NCI-H1092 (cell line): ENCODE measurements at regions not wholly inside any gene's neighbourhood (a gene's known extent, or its start where the extent isn't known, plus 50 kb on each side); places are given as distances from the start of the nearest gene placed in this dataset.
A peak's percentile ranks its signal among the peaks of the same experiment; 100 is the strongest.
"Not testable (repeated sequence)": the region's sequence is repeated elsewhere in the genome, so short reads cannot be mapped to it uniquely, and the experiment has no call there.

Experiments
- DNase-seq: peaks from one replicate; lab custom pipeline; 2025; lab: John Stamatoyannopoulos, UW

- not testable (repeated sequence) for DNase-seq
These were observed 108.2 kb upstream of the IKBKE start for GRCh38 chr1:206361978-206362543.

DNA sequence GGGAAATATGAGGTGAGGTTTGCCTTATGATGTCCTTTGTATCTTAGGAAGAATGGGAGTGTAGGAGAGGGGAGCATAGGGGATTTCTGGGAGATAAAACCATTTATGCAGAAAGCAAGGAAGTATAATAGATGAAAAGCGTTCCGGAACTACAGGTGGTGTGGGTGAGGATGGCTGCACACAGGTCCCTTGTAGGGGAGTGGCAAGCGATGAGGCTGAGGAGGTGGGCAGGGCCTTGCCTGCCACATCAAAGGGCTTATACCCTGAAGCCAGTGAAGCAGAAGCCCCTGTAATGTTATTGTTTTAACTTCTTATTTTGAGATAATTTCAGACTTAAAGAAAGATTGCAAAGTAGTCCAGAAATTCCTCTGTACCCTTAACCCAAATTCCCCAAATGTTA is 107.3 kb upstream of the IKBKE start:
- DNase-seq: not testable (repeated sequence)

DNA sequence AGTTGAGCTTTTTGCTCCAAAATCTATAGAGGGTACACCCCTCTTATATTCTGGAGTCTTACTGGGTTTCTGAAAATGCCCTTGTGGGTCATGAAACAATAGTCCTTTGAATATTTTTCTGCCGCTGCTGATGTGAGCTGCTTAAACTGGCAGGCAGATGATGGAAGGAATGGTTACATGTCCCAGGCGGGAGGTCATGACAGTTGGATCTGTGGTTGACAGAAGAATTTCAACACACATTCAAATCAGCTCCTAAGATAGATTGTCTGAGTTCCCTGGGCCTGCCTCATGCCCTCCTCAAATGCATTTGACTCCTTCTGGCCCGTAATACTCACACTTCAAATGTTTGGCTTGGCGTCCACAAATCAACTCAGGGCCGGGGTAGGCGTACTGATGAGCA is 105.0 kb upstream of the IKBKE start:
- not testable (repeated sequence) for DNase-seq

DNA sequence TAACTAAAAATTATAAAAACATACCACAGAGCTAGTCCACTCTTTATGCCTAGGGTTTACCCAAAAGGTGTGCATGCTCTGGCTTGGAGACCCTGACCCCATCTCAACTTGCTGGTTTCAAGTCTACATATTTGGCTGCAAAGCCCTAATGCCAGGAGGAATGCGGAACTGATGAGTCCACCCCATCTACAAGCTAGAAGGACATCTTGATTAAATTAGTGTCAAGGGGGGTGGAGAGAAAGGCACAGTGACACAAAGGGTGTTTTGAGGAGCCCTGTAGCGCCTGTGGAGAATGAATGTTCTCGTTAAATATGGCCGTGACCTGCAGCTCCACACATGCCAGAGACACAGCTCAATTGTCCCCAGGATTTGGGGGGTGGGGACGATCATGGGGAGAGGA is 104.1 kb upstream of the IKBKE start:
- DNase-seq: not testable (repeated sequence)

GRCh38 chr1:206366772-206367171 is 103.5 kb upstream of the IKBKE start:
- not testable (repeated sequence) for DNase-seq

DNA sequence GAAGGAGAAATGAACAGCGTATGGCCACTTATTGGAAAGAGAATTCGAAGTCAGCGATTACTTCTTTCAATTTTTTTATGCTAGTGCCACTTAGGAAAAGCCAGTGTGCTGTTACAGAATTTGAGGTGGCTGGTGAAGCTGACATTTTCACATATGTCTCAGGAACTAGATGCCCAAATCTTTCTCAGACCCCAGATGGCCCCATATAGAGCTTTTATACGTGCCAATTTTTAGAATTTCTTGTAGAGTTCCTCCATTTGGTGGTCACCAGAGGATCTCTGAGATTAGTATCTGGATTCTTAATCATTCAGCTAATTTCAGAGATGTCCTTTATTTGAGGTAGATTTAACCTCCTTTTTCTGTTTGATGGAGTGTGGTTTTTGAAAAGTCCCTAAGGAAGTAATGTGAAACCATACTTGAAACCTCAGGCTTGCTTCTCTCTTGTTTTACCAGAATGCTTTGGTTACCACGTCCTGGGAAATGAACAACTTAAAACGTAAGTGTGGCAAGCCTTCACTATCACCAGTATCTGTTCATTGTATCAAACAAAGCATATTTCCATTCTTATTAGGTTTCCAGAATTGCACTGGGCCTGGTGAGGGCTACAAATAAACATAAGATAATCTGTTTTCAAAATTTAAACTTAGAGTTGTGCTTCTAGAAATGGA is 102.2 kb upstream of the IKBKE start:
- DNase-seq: not testable (repeated sequence)

DNA sequence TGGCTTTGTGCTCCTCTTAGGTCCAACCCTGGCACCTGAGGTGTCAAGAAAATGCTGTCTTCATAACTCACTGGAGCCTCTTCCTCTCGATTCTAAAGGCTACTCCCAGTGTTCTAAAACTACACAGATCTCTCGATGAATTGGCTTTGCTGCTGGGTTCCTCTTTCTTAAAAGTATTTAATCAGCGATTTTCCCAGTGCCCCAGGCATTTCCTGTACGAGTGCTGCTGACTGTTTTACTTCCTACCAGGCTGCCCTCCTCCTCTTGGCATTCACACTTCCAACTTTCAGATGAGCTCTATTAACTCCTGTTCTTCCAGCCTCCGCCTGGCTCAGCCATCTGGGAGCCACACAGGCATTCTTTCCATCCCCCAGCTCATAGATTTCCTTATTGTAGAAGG is 95.6 kb upstream of the IKBKE start:
- not testable (repeated sequence) for DNase-seq

- DNase-seq: not testable (repeated sequence)
These were observed 94.7 kb upstream of the IKBKE start for GRCh38 chr1:206375552-206375951.

GRCh38 chr1:206378506-206378905 is 91.8 kb upstream of the IKBKE start:
- DNase-seq: not testable (repeated sequence)

- DNase-seq: not testable (repeated sequence)
These were observed 91.0 kb upstream of the IKBKE start for GRCh38 chr1:206379245-206379644.

DNA sequence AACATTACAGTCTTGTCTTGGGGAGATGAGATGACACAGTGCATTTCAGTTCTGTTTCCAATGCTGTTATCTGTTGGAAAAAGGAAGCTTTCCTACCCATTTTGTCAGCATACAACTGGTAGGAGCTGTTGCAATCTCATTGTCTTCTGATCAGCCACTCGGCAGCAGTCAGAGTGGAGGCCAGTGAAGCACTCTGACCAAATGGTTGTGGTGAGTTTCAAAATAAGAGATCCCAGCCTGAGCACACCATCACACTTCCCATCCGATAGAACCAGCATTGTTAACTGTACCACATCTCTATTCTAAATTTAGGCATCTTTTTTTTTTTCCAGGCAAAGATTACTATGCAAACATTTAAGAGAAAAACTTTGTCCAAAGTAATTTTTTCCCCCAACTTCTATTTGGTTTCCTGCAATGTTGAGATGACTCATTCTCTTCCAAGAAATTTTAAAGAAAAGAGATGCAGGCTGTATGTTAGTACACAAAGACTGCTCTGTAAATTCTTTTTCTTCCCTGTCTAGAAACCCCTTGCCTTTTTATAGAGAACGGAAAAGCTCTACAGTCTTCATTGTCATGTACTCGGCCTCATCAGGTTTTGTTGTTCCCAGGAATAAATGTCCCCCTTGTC is 90.0 kb upstream of the IKBKE start:
- DNase-seq: not testable (repeated sequence)

- DNase-seq: peak; percentile 48
These were observed 89.3 kb upstream of the IKBKE start for GRCh38 chr1:206380791-206381610.

- not testable (repeated sequence) for DNase-seq
These were observed 86.1 kb upstream of the IKBKE start for GRCh38 chr1:206384029-206384807.

DNA sequence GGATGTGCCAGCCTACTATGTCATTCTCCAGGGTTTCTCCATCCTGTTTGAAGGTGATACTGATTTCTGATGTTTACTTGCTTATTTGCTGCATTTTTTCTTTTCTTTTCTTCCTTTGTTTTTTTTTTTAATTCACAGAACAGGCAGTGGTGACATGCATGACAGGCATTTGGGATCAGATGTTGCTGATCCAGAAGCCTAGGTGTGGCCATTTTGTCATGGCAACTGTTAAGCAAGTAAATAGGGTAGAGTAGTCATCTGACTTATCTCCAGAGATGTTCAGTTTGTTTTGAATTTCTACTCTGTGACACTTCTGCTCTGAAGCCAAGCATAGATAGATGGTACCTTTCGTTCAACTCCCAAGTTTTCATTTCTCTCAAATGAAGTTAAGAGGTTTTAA is 85.4 kb upstream of the IKBKE start:
- DNase-seq: not testable (repeated sequence)

- DNase-seq: not testable (repeated sequence)
These were observed 82.6 kb upstream of the IKBKE start for GRCh38 chr1:206387631-206388030.

DNA sequence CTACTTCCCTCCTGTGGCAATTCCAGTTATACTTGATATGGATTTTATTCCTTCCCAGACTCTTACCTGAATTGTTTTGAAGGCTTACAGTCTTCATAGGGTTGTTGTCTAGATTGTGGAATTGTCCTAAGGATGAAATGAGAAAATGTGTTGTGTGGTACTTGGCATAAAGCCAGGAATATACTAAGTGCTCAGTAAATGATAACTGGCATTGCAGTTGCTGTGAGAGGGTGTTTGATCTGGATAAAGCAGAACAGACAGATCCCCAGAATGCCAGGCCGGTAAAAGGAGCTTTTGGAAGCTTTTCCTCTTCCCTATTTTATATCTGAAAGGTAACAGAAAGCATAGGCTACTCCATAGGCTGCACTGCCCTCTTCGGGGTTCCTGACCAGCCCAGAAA is 78.4 kb upstream of the IKBKE start:
- not testable (repeated sequence) for DNase-seq

DNA sequence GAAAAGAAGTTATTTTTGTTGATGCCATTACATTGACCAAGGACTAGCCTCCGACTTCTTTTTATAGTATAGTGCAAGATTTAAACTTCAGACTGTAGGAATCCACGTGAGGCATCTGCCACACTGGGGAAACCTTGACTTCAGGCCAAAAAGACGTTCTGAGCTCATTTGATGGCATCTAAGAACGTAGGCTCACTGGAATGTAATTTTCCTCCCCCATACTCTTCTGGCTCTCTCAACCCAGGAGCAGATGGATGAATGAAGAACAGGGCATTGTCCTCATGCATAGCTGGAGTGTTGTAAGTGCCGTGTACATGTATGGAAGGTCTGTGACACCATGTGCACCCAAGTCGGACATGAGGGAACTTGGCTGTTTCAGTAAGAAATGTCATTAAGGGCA is 72.8 kb upstream of the IKBKE start:
- DNase-seq: not testable (repeated sequence)

DNA sequence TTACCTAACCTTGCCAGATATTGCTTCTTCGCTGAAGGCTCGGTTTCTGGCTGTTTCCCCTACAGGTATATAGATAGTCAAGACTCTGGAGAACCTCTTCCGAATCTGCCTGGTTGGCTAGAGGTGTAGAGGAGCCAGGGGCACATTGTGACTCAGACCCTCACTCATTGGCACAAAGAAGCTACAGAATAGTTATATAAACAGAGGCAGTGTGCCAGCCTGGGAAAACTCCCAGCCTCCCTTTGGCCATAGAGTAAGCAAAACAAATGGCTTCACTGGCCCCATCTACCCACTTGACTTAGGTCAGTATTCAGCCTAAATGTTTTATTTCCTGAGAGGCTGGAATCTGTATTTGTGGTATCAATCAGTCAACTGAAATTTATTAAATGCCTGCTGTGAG is 72.0 kb upstream of the IKBKE start:
- DNase-seq: not testable (repeated sequence)

DNA sequence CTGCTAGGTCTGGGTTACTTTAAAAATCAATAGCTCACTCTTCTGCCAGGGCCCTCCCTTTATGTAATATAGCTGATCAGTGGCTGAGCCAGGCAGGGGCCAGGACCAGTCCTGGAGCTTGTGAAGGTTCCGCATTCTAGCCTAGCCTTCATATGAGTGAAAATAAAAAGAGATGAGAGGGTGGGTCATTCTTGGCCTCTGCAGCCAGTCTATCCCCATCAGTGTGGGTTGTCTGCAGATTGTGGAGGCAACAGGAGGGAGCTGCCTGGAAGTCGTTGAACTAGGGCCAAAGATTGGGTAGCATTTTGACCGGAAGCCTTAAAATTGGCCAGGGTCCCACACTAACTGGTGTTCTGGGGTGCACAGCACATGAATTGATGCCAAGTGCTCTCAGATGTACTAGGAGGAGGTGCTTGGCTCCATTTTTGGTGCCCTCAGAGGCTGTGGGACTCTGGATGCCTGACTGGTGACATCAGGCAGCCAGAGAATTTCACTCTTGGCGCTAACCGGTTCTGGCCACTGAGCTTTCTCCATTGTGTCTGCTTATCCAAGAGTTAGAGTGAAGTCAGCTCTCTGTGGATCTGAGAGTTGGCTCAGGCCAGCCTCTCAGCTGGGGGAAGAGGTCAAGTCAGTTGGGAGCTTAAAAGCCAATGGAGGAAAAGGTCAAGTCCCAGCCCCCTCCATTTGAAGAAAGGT is 66.5 kb upstream of the IKBKE start:
- not testable (repeated sequence) for DNase-seq

DNA sequence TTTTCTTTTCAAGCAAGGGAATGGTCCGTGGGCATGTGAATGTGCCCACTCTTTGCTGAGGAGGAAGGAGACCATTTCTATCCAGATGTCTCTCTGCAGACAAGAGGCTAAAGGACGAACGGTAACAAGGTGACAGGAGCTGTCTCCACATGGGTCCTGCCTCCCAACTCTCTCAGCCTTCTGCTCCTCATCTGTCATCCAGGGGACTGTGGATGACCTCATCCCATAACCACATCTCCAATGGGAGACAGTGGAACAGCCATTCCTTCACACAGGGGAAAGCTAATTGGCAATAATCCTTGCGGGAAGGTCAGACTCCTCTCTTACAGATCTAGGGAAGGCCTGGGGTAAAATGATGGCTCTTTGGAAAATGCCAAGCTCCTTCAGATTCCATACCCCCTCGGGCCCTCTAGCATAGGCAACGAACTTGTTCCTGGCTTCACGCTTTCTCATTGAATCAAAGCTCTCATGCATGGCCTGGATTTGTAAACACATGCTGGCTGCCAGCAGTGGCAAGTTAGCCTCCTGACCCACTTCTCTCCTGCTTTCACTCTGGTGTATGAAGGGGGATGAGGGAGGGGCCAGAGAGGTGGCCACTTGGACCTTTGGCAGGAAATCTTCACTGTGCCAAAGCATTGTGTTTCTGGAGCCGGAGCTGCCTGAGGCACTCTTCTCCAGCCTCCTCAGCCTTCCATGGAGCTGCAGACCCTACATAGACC is 65.8 kb upstream of the IKBKE start:
- DNase-seq: not testable (repeated sequence)
